ENCODE measurements at regions not wholly inside any gene's neighbourhood (a gene's known extent, or its start where the extent isn't known, plus 50 kb on each side); places are given as distances from the start of the nearest gene placed in this dataset.

- Histone ChIP-seq H3K9me3 (no peaks in the 10 kb centered on the region), H3K27me3 (no peaks in the 10 kb centered on the region), H3K4me1 (no peaks in the 10 kb centered on the region), H3K27ac (no peak overlapping the region), H3K36me3 (no peaks in the 10 kb centered on the region), H3K4me3 (no peak overlapping the region)
- TF ChIP-seq POLR2A (IDR thresholded peaks at IDR 0.05) (no peak), CTCF (IDR thresholded peaks at IDR 0.05) (no peak)
- no peak for DNase-seq
- intact Hi-C loops (cut with DNase I; ENCODE audit: low total_unique reads) = no loop called here
These were observed 50.6 kb upstream of the IKZF2 start for GRCh38 chr2:213202011-213202410.

- no peak for DNase-seq
- intact Hi-C loops (cut with DNase I; ENCODE audit: low total_unique reads) = no loop called here
- Histone ChIP-seq H3K36me3 (no peaks in the 10 kb centered on the region), H3K27ac (no peak overlapping the region), H3K9me3 (no peaks in the 10 kb centered on the region), H3K27me3 (no peaks in the 10 kb centered on the region), H3K4me1 (no peaks in the 10 kb centered on the region), H3K4me3 (no peak overlapping the region)
- TF ChIP-seq POLR2A (IDR thresholded peaks at IDR 0.05) = no peak
- no peak for TF ChIP-seq CTCF (IDR thresholded peaks at IDR 0.05)
These were observed 54.5 kb upstream of the IKZF2 start for GRCh38 chr2:213205944-213206343.

DNA sequence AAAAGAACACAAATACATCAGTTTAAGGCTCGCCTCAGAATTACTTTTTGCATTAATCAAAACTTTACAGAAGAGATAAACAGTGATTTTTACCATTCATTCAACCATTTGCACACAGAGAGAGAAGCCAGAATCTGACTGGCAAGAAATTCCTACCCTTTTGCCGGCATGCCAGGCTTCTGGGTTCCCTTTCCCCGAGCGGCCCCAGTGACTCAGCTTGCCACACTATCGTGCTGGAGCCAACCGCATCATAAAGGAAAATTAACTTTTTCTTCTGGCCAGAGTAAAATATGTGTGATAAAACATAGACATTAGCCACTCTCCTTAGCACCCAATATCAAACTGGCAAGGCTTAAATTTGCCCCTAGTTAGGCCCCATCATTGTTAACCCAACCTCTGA, 61.8 kb upstream of the IKZF2 start:
- no peak overlapping the region for H3K27ac ChIP-seq
- no peaks in the 10 kb centered on the region for H3K9me3 ChIP-seq
- TF ChIP-seq POLR2A (IDR thresholded peaks at IDR 0.05) = no peak
- TF ChIP-seq CTCF (IDR thresholded peaks at IDR 0.05) = no peak
- intact Hi-C loops (cut with DNase I; ENCODE audit: low total_unique reads) = no loop called here
- H3K36me3 ChIP-seq = no peaks in the 10 kb centered on the region
- no peaks in the 10 kb centered on the region for H3K27me3 ChIP-seq
- no peak for DNase-seq
- H3K4me3 ChIP-seq = no peak overlapping the region
- H3K4me1 ChIP-seq = no peaks in the 10 kb centered on the region

- Histone ChIP-seq H3K9me3 (no peaks in the 10 kb centered on the region), H3K4me1 (no peaks in the 10 kb centered on the region), H3K4me3 (no peak overlapping the region), H3K36me3 (no peaks in the 10 kb centered on the region), H3K27me3 (no peaks in the 10 kb centered on the region), H3K27ac (no peak overlapping the region)
- no peak for DNase-seq
- no peak for TF ChIP-seq CTCF (IDR thresholded peaks at IDR 0.05)
- TF ChIP-seq POLR2A (IDR thresholded peaks at IDR 0.05) = no peak
- intact Hi-C loops (cut with DNase I; ENCODE audit: low total_unique reads) = no loop called here
These were observed 62.8 kb upstream of the IKZF2 start for GRCh38 chr2:213214209-213214608.

- no peak for TF ChIP-seq CTCF (IDR thresholded peaks at IDR 0.05)
- TF ChIP-seq POLR2A (IDR thresholded peaks at IDR 0.05) = no peak
- no peak for DNase-seq
- Histone ChIP-seq H3K4me1 (no peaks in the 10 kb centered on the region), H3K9me3 (no peaks in the 10 kb centered on the region), H3K27ac (peak overlapping the region in 1 of 2 donors; percentile 36), H3K27me3 (no peaks in the 10 kb centered on the region), H3K4me3 (no peak overlapping the region), H3K36me3 (no peaks in the 10 kb centered on the region)
- intact Hi-C loops (cut with DNase I; ENCODE audit: low total_unique reads) = no loop called here
These were observed 65.0 kb upstream of the IKZF2 start for GRCh38 chr2:213216461-213216860.
